Anterior cingulate cortex (tissue), 58 donors: ENCODE measurements at regions not wholly inside any gene's neighbourhood (a gene's known extent, or its start where the extent isn't known, plus 50 kb on each side); places are given as distances from the start of the nearest gene placed in this dataset.
"Not testable (repeated sequence)": the region's sequence is repeated elsewhere in the genome, so short reads cannot be mapped to it uniquely, and the experiment has no call there.

ENCODE experiments used
- DNase-seq, 58 donors: peaks; one replicate each; lab custom pipeline; 2025; lab: John Stamatoyannopoulos, UW

DNA sequence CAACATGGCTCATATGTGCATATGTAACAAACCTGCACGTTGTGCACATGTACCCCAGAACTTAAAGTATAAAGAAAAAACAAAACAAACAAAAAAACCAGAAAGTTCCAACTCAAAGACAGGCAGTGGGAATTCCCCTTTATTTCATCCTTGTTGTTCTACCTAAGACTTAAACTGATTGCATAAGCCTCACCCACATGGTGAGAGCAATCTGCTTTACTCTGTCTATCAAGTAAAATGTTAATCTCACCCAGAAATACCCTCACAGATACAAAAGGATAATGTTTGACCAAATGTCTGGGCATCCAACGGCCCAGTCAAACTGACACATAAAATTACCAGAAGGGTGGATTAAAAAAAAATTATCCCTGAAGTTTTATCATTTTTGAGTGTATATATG, 190.9 kb upstream of the PLSCR5 start:
- no peak for DNase-seq

DNA sequence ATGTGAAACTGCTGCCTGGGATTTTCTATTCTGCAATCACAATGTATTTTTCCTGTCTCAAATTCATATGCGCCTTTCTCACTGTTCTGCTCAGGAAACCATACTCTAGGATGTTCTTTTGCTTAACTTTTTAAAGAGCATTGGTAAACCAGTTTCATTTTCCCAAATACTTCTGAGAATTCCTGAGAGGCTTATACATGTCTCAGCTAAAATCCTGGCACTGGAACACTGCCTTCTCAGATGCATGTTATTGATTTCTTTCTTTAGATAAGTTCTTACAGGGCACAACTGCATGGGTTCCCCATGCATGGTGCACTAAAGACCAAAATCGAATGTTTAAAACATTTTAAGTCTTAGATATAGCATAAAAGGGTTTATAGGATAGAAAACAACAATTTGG, 178.3 kb upstream of the PLSCR5 start:
- DNase-seq = no peak

DNA sequence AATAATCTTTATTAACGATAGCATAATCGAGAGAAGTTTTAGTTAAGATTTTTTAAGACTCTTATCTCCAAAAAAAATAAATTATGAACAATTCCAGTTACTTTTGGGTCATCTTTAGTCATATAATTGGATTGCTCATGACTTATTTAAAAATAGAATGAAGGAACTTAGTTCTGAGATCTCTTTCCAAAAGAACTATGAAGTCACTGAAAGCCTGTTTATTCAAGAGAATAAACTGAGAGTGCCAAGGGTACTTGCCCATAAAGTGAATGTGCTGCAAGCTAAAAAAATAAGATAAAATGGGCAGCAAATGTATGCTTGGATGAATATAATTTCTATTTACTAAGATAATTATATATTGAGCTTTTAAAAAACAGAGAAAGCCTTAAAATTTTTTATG, 176.5 kb upstream of the PLSCR5 start:
- no peak for DNase-seq

DNA sequence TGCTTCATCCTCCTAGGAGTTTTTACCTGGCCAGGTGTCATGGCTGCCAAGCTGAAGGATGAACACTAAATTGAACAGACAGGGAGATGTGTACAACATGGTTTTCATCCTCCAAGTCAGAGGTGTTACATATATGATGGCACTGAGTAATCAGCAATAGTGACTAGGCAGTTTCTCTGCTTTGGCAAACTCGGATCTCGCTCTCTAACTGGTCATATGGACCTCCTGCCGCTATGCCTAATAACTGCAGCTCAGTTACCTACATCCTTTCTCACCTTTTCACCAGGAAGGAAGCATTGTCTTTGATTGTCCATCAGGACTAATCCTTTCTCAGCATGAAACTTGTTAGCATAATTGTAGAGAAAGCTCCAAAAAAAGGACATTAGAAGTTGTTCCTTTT, 175.9 kb upstream of the PLSCR5 start:
- no peak for DNase-seq

DNA sequence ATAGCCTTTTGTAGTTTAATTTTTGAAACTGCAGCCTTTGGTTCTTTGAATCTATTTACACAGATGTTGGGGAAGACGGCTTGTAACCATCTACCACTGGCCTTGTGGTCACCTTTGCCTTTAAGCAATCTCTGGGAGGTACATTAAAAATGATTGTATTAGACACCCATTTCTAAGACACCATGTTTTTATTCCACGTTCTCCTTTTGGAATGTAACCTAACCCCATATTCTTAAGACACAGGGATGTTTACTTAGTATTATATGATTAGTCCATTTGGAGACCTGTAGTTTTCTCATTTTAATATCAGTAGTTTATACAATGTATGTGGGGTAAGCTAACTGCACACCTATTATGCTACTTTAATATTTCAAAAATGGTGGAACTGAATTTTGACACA, 175.1 kb upstream of the PLSCR5 start:
- no peak for DNase-seq

DNA sequence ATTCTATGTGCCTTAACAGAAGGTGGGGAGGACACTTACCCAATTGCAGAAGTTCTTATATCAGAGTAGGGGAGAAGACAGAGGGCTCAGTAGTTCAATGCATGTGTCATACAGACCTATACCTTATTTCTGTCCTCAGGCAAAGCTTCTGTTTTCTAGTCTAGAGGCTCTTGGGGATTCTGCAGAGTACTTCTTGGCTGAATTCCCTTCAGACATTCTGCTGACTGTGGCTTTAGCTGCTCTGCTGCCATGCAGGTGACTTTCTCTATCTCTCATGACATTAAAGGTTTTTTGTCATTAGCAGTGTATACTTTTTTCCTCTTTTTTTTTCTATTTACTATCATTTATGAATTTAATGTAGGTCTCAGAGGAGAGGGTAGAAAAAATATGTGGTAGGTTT, 172.8 kb upstream of the PLSCR5 start:
- no peak for DNase-seq

DNA sequence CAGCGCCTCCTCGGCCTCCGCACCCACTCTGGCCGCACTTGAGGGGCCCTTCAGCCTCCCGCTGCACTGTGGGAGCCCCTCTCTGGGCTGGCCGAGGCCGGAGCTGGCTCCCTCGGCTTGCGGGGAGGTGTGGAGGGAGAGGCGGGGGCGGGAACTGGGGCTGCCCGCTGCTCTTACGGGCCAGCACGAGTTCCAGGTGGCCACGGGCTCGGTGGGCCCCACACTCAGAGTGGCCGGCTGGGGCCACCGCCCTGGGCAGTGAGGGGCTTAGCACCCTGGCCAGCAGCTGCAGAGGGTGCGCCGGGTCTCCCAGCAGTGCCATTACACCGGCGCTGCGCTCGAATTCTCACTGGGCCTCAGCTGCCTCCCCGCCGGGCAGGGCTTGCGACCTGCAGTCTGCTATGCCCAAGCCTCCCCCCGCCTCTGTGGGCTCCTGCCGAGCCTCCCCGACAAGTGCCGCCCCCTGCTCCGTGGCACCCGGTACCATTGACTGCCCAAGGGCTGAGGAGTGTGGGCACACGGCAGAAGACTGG, 167.1 kb upstream of the PLSCR5 start:
- no peak for DNase-seq

GRCh38 chr3:146770881-146771280, 165.7 kb upstream of the PLSCR5 start:
- DNase-seq = no peak

GRCh38 chr3:146770301-146770700, 165.2 kb upstream of the PLSCR5 start:
- no peak for DNase-seq

GRCh38 chr3:146757759-146758158, 152.6 kb upstream of the PLSCR5 start:
- no peak for DNase-seq

- no peak for DNase-seq
Observed at GRCh38 chr3:146750196-146750595, 145.1 kb upstream of the PLSCR5 start.

GRCh38 chr3:146747928-146748327, 142.8 kb upstream of the PLSCR5 start:
- peak in 2 of 58 donors; percentile 1 to 6 for DNase-seq

DNA sequence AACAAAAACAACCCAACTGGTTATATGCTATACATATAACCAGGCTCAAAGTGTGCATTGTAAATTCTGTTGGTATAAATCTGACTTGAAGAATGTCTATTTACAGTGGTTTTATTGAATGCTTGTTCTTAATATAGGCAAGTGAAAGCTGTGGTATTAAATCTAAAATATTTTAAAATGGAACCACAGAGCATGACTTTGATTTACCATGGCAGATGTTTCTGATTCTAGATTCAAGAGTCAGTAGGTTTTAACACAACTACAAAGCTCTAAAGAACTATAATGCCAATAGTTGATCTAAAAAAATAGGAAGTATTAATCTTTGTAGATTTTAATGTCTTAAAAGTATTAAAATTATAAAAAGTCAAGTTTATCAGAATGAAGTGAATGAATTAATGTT, 141.9 kb upstream of the PLSCR5 start:
- DNase-seq = no peak

- no peak for DNase-seq
Observed at GRCh38 chr3:146746190-146746589, 141.0 kb upstream of the PLSCR5 start.

DNA sequence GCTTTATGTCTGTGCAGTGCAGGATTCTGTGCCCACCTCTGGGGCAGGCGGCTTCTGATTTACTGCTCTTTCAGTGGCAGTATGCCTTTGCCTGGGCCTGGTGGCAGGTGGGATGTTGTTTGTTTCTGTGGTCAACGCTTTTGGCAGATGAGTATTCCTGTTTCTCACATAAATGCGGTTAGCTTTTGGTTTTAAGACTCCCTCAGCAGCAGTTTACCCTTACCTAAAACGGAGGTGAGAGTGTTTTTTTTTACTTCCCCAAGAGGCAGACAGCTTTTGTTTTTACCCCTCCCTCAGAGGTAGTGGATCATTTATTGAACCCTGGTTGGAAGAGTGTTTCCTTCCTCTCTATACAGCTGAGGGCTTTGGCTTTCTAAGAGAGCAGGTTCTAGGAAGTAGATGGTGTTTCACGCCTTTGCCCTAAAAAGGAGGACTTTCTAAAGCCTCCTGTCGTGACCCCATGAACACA, 134.1 kb upstream of the PLSCR5 start:
- DNase-seq = no peak

GRCh38 chr3:146732325-146732724, 127.2 kb upstream of the PLSCR5 start:
- no peak for DNase-seq

- DNase-seq = no peak
Observed at GRCh38 chr3:146715170-146715569, 110.0 kb upstream of the PLSCR5 start.

DNA sequence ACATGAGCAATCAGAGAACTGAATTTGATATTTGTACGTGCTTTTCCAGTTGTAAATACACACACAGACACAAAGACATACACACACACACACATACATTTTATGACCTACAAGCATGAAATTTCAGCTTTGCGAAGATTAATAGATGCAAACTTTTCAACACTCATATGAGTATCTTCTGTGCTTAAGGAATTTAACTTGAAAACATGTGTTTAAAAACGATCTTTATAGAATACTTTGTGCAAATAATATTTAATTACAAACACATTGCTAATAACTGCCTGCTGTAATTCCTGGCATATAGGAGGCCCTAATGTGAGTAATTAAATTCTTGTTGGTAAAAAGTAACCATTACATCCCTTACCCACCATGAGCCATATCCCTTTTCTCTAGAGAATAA, 107.7 kb upstream of the PLSCR5 start:
- DNase-seq = no peak

GRCh38 chr3:146709969-146710368, 104.8 kb upstream of the PLSCR5 start:
- DNase-seq = no peak

- DNase-seq = no peak
Observed at GRCh38 chr3:146705225-146705624, 100.1 kb upstream of the PLSCR5 start.

GRCh38 chr3:146702237-146702636, 97.1 kb upstream of the PLSCR5 start:
- DNase-seq = no peak

DNA sequence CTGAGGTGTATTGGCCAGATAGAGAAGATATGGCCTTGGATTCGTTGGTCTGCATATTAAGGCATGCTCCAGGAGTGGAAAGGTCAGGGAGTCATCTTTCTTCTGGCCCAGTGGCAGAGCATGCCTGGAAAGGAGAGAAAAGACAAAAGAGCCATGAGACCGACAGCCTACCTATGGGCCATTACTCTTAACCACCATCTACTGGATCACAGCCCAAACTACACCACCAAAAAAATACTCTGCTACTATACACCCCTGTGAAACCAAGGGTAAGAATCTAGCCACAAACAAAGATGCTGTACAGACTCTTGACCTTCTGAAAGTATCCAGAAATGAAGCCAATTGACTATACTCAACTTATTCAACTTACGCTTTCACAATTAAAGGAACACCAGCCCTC, 96.1 kb upstream of the PLSCR5 start:
- DNase-seq = no peak

GRCh38 chr3:146700025-146700424, 94.9 kb upstream of the PLSCR5 start:
- not testable (repeated sequence) for DNase-seq
